H1 (cell line): ENCODE measurements at regions not wholly inside any gene's neighbourhood (a gene's known extent, or its start where the extent isn't known, plus 50 kb on each side); places are given as distances from the start of the nearest gene placed in this dataset.

Source experiments
- CTCF ChIA-PET: fragments of 300-600 bp; sonication (Branson Sonifier 250); formaldehyde crosslinking; loops from one replicate; lab custom pipeline; 2021; ENCODE audit not compliant: partially characterized antibody; lab: Charles Lee
- POLR2A ChIA-PET: fragments of 300-600 bp; sonication (Branson Sonifier 250); formaldehyde crosslinking; loops from one replicate; lab custom pipeline; 2021; ENCODE audit warnings: inconsistent platforms; ENCODE audit not compliant: partially characterized antibody; lab: Charles Lee
- DNase-seq, 2 experiments: peaks; one replicate each; pipeline versions ENCODE4 v3.0.0 to v3.0.0-alpha.2; 2010 to 2022; ENCODE audit warnings: low spot score in 2 of 2, low read depth in 1 of 2, mixed read lengths in 1 of 2
- FAIRE-seq: peaks from 2 replicates; lab custom pipeline; 2011; peaks lifted over from hg19 to GRCh38; lab: Jason Lieb, UNC
- H2AFZ ChIP-seq: 2 replicates; pipeline ENCODE4 v1.8.1; 2012; ENCODE audit warnings: low read length, inconsistent platforms
- H2AK5ac ChIP-seq: 2 replicates; pipeline ENCODE4 v1.6.1; 2013; ENCODE audit warnings: low read depth, low read length
- H2BK120ac ChIP-seq: replicated peaks from 2 replicates; pipeline ENCODE3; 2013; ENCODE audit warnings: low read depth, low read length, inconsistent platforms
- H2BK12ac ChIP-seq: 2 replicates; pipeline ENCODE4 v1.6.1; 2013; ENCODE audit warnings: low read depth, low read length
- H2BK15ac ChIP-seq: 2 replicates; pipeline ENCODE4 v1.6.1; 2013; ENCODE audit warnings: low read length
- H2BK20ac ChIP-seq: 2 replicates; pipeline ENCODE4 v1.6.1; 2013; ENCODE audit warnings: low read length
- H2BK5ac ChIP-seq: 2 replicates; pipeline ENCODE4 v1.6.1; 2013; ENCODE audit warnings: low read depth, low read length
- H3K14ac ChIP-seq: 2 replicates; pipeline ENCODE4 v1.6.1; 2013; ENCODE audit warnings: inconsistent platforms; ENCODE audit not compliant: insufficient read length
- H3K18ac ChIP-seq: 2 replicates; pipeline ENCODE4 v1.6.1; 2013; ENCODE audit warnings: low read length; ENCODE audit errors: extremely low read depth
- H3K23ac ChIP-seq: 2 replicates; pipeline ENCODE4 v1.6.1; 2013; ENCODE audit warnings: inconsistent platforms; ENCODE audit not compliant: insufficient read length
- H3K23me2 ChIP-seq: 2 replicates; pipeline ENCODE4 v1.6.1; 2013; ENCODE audit warnings: low read depth, low read length
- H3K27ac ChIP-seq: 2 replicates; pipeline ENCODE4 v1.6.1; 2011; ENCODE audit warnings: low read depth, low read length, inconsistent platforms
- H3K27me3 ChIP-seq, 4 experiments: replicated peaks in 1 of 4; 1 replicate in 1 of 4; 2 replicates in 3 of 4; pipeline versions ENCODE4 v1.6.1 to v1.8.1; 2011 to 2013; ENCODE audit warnings: low read length in 3 of 4, mild to moderate bottlenecking in 3 of 4, inconsistent platforms in 2 of 4, mixed read lengths in 2 of 4, moderate library complexity in 1 of 4; ENCODE audit not compliant: control insufficient read depth in 3 of 4, insufficient read depth in 3 of 4; ENCODE audit errors: extremely low read depth in 1 of 4
- H3K36me3 ChIP-seq, 4 experiments: 2 replicates each; pipeline versions ENCODE4 v1.6.1 to v1.8.1; 2011 to 2013; ENCODE audit warnings: mild to moderate bottlenecking in 4 of 4, low read length in 3 of 4, moderate library complexity in 2 of 4, control low read depth in 1 of 4, inconsistent platforms in 1 of 4; ENCODE audit not compliant: insufficient read depth in 4 of 4, control insufficient read depth in 2 of 4
- H3K4ac ChIP-seq: replicated peaks from 2 replicates; pipeline ENCODE3; 2013; ENCODE audit warnings: low read length, low read depth, mixed read lengths, inconsistent platforms; ENCODE audit not compliant: insufficient read length
- H3K4me1 ChIP-seq, 4 experiments: replicated peaks in 1 of 4; 1 replicate in 1 of 4; 2 replicates in 3 of 4; pipeline versions ENCODE4 v1.6.1 to v1.8.1; 2011 to 2013; ENCODE audit warnings: low read length in 3 of 4, inconsistent platforms in 2 of 4, mixed read lengths in 1 of 4; ENCODE audit not compliant: insufficient read depth in 4 of 4, control insufficient read depth in 3 of 4
- H3K4me2 ChIP-seq, 2 experiments: 2 replicates each; pipeline versions ENCODE4 v1.6.1 to v1.8.1; 2011 to 2013; ENCODE audit warnings: low read depth in 2 of 2, low read length in 2 of 2, control low read depth in 1 of 2, inconsistent platforms in 1 of 2, mild to moderate bottlenecking in 1 of 2; ENCODE audit not compliant: insufficient read depth in 1 of 2
- H3K4me3 ChIP-seq, 4 experiments: fragments of 200-600, 300-600 bp in 1 of 4; sonication (generic), shearing (Covaris generic), sonication (Bioruptor Twin) in 1 of 4; 2 replicates each; pipeline versions ENCODE4 v1.5.1 to v1.8.1; 2011 to 2016; ENCODE audit warnings: low read length in 4 of 4, low read depth in 3 of 4, control low read depth in 2 of 4, inconsistent platforms in 2 of 4, mild to moderate bottlenecking in 2 of 4, mixed read lengths in 1 of 4, moderate library complexity in 1 of 4; ENCODE audit not compliant: insufficient read depth in 2 of 4; ENCODE audit errors: extremely low read depth in 1 of 4
- H3K56ac ChIP-seq: replicated peaks from 2 replicates; pipeline ENCODE3; 2013; ENCODE audit warnings: low read depth, mild to moderate bottlenecking, mixed read lengths, low read length, inconsistent platforms; ENCODE audit not compliant: insufficient read length
- H3K79me1 ChIP-seq: 2 replicates; pipeline ENCODE4 v1.6.1; 2013; ENCODE audit warnings: low read depth, low read length, control low read depth
- H3K79me2 ChIP-seq, 2 experiments: 2 replicates each; pipeline versions ENCODE4 v1.6.1 to v1.8.1; 2012 to 2013; ENCODE audit warnings: low read length in 2 of 2, mild to moderate bottlenecking in 2 of 2, inconsistent platforms in 1 of 2; ENCODE audit not compliant: insufficient read depth in 2 of 2, control insufficient read depth in 1 of 2
- H3K9ac ChIP-seq, 4 experiments: replicated peaks in 1 of 4; 1 replicate in 1 of 4; 2 replicates in 3 of 4; pipeline versions ENCODE4 v1.6.1 to v1.8.1; 2011 to 2013; ENCODE audit warnings: low read depth in 3 of 4, low read length in 3 of 4, control low read depth in 2 of 4, mild to moderate bottlenecking in 2 of 4, moderate library complexity in 2 of 4, inconsistent platforms in 1 of 4; ENCODE audit errors: extremely low read depth in 1 of 4
- H3K9me3 ChIP-seq, 2 experiments: 2 replicates each; pipeline versions ENCODE4 v1.6.1 to v1.8.1; 2012 to 2013; ENCODE audit warnings: mild to moderate bottlenecking in 2 of 2, moderate library complexity in 2 of 2, control low read depth in 1 of 2, inconsistent platforms in 1 of 2, low read depth in 1 of 2, low read length in 1 of 2, mixed read lengths in 1 of 2; ENCODE audit not compliant: insufficient read depth in 2 of 2
- H4K20me1 ChIP-seq, 2 experiments: replicated peaks in 1 of 2; 2 replicates each; pipeline versions ENCODE3 to v1.8.1; 2011 to 2013; ENCODE audit warnings: inconsistent platforms in 2 of 2, low read length in 2 of 2, mild to moderate bottlenecking in 1 of 2; ENCODE audit not compliant: insufficient read depth in 2 of 2, control insufficient read depth in 1 of 2
- H4K5ac ChIP-seq: 2 replicates; pipeline ENCODE4 v1.6.1; 2013; ENCODE audit warnings: low read length, low read depth, mixed read lengths, inconsistent platforms; ENCODE audit not compliant: insufficient read length
- H4K8ac ChIP-seq: 2 replicates; pipeline ENCODE4 v1.8.0; 2013; ENCODE audit warnings: mild to moderate bottlenecking, moderate library complexity, low read length, inconsistent platforms; ENCODE audit not compliant: insufficient read depth; ENCODE audit errors: extremely low read depth
- H4K91ac ChIP-seq: replicated peaks from 2 replicates; pipeline ENCODE3; 2013; ENCODE audit warnings: low read length, mixed read lengths, inconsistent platforms; ENCODE audit not compliant: insufficient read length
- BRCA1 ChIP-seq: IDR thresholded peaks from 2 replicates; pipeline ENCODE4 v1.6.1; 2012; ENCODE audit warnings: low read depth, low read length, improper control_type of control experiment
- CBX5 ChIP-seq: fragments of 300-800, 300-1000 bp; sonication (generic); IDR thresholded peaks from 2 replicates; pipeline ENCODE4 v1.7.1; 2016; ENCODE audit warnings: antibody characterized with exemption, low read length, low read depth
- CHD2 ChIP-seq: IDR thresholded peaks from 2 replicates; pipeline ENCODE4 v1.6.1; 2012; ENCODE audit warnings: low read length, improper control_type of control experiment
- CTCF ChIP-seq, 3 experiments: IDR thresholded peaks; 1 replicate in 2 of 3; 2 replicates in 1 of 3; pipeline versions ENCODE4 v1.5.1 to v1.6.1; 2011; ENCODE audit warnings: low read length in 3 of 3, mild to moderate bottlenecking in 3 of 3, inconsistent platforms in 2 of 3, low read depth in 1 of 3, moderate library complexity in 1 of 3; ENCODE audit not compliant: insufficient read depth in 1 of 3; ENCODE audit errors: control extremely low read depth in 1 of 3
- EP300 ChIP-seq, 2 experiments: IDR thresholded peaks; 1 replicate in 1 of 2; 2 replicates in 1 of 2; pipeline ENCODE4 v1.6.1; 2011 to 2012; ENCODE audit warnings: low read depth in 2 of 2, low read length in 2 of 2, mild to moderate bottlenecking in 2 of 2, borderline replicate concordance in 1 of 2, inconsistent platforms in 1 of 2, moderate library complexity in 1 of 2
- FOSL1 ChIP-seq: IDR thresholded peaks from 2 replicates; pipeline ENCODE4 v1.6.1; 2011; ENCODE audit warnings: mild to moderate bottlenecking, low read depth, low read length, moderate library complexity; ENCODE audit not compliant: insufficient read depth
- GTF2F1 ChIP-seq: IDR thresholded peaks from 2 replicates; pipeline ENCODE4 v1.6.1; 2012; ENCODE audit warnings: low read depth, low read length, improper control_type of control experiment, borderline replicate concordance
- KDM4A ChIP-seq: IDR thresholded peaks from one replicate; pipeline ENCODE4 v1.7.1; 2012; ENCODE audit warnings: low read depth, mild to moderate bottlenecking, moderate library complexity, low read length, inconsistent platforms; ENCODE audit not compliant: severe bottlenecking
- MAFK ChIP-seq: IDR thresholded peaks from 2 replicates; pipeline ENCODE4 v1.6.1; 2012; ENCODE audit warnings: low read depth, mild to moderate bottlenecking, improper control_type of control experiment, low read length
- WGBS, 2 experiments: shearing (Covaris generic) in 1 of 2; methylation state at CpG; one replicate each; pipeline versions ENCODE4 v1.1.6 to v1.1.7; 2013 to 2015; ENCODE audit warnings: low lambda C conversion rate in 2 of 2, mixed read lengths in 2 of 2, inconsistent platforms in 1 of 2, low coverage in 1 of 2, missing lambda C conversion rate in 1 of 2; ENCODE audit not compliant: insufficient replicate concordance in 2 of 2, insufficient coverage in 1 of 2, insufficient read length in 1 of 2; ENCODE audit errors: extremely low coverage in 1 of 2, missing lambda C conversion rate in 1 of 2; 5-methylcytosine and 5-hydroxymethylcytosine counted together

- CTCF ChIA-PET, result no interaction called here
- no peak overlapping the region for H3K27ac ChIP-seq
- no peaks in the 10 kb centered on the region for H3K79me2 ChIP-seq
- TF ChIP-seq CBX5 (no peak), MAFK (no peak), BRCA1 (no peak), GTF2F1 (no peak), EP300 (IDR thresholded peaks at IDR 0.05; ENCODE audit: borderline replicate concordance in 1 of 2, low read depth in 2 of 2, low read length in 2 of 2) (no peak), KDM4A (no peak), CHD2 (no peak), FOSL1 (no peak), CTCF (IDR thresholded peaks at IDR 0.05; ENCODE audit: control extremely low read depth in 1 of 3, insufficient read depth in 1 of 3, low read depth in 1 of 3, low read length in 3 of 3) (no peak)
- peaks cover 0 to 2% (median 0%) of the 10 kb centered on the region in 4 experiments; a peak in 2 of 7 replicates for H3K4me1 ChIP-seq
- no peak overlapping the region for H3K23ac ChIP-seq
- no peak overlapping the region for H2BK15ac ChIP-seq
- no peak overlapping the region for H3K56ac ChIP-seq
- no peak overlapping the region for H2BK5ac ChIP-seq
- H2BK120ac ChIP-seq, result no peak overlapping the region
- no peak overlapping the region for H3K4ac ChIP-seq
- no peak overlapping the region for H4K91ac ChIP-seq
- H3K23me2 ChIP-seq, result no peaks in the 10 kb centered on the region
- no peak overlapping the region for H2BK20ac ChIP-seq
- H3K36me3 ChIP-seq, result no peaks in the 10 kb centered on the region
- H3K9ac ChIP-seq, result no peak overlapping the region
- H4K5ac ChIP-seq, result no peak overlapping the region
- H3K14ac ChIP-seq, result no peak overlapping the region
- no peaks in the 10 kb centered on the region for H3K9me3 ChIP-seq
- no peak overlapping the region for H3K4me3 ChIP-seq
- H4K20me1 ChIP-seq, result no peaks in the 10 kb centered on the region
- WGBS, 2 experiments, result 88% methylated on average over 3 of the region's 3 CpGs; no CpG with 5 or more reads in 1 of the 2 experiments
- H3K18ac ChIP-seq, result no peak overlapping the region
- H4K8ac ChIP-seq, result no peak overlapping the region
- no peak overlapping the region for H2AK5ac ChIP-seq
- DNase-seq, result no peak
- no peak overlapping the region for H2AFZ ChIP-seq
- POLR2A ChIA-PET, result no interaction called here
- no peaks in the 10 kb centered on the region for H3K27me3 ChIP-seq
- H3K4me2 ChIP-seq, result no peak overlapping the region
- no peaks in the 10 kb centered on the region for H3K79me1 ChIP-seq
- no peak overlapping the region for H2BK12ac ChIP-seq
- no peak for FAIRE-seq
Measured at GRCh38 chr4:115249808-115250207, 136.4 kb upstream of the NDST4 start.
